ENCODE measurements at regions not wholly inside any gene's neighbourhood (a gene's known extent, or its start where the extent isn't known, plus 50 kb on each side); places are given as distances from the start of the nearest gene placed in this dataset.

GRCh38 chr13:109846185-109846584 lies 59.8 kb upstream of the IRS2 start:
- DNase-seq, result no peak

GRCh38 chr13:109844396-109844795 lies 58.0 kb upstream of the IRS2 start:
- DNase-seq, result no peak

DNA sequence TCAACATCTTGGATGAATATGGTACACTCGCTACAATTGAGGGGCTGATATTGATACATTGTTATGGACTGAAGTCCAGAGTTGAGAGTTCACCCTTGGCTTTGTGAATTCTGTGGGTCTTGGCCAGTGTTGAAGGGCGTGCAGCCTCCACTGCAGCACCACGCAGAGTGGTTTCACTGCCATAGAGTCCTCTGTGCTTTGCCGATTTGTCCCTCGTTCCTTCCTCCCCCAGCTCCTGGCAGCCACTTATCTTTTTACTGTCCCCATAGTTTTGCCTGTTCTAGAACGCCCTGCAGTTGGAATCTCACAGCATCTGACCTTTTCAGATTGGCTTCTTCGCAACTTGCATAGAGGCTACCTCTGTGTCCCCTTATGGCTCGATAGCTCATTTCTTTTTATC lies 57.3 kb upstream of the IRS2 start:
- DNase-seq, result no peak

GRCh38 chr13:109842212-109842920 lies 56.0 kb upstream of the IRS2 start:
- no peak for DNase-seq

DNA sequence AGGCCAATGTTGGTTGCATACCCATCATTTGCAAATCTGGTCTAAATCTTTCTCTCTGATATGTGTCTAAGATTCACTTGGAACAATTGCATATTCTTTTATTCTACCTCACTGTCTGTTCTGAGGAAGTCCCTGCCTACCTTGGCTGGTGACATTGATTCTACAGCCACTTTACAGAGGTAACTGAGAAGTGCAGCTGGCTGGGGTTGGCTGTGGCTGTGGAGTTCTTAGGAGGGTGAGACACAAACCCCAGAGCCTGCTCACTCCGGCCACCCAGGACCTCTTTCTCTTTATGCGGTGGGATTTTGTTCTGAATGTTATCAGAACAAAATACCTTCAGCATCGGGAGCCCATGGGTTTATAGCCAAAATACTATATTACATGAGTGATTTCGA lies 54.5 kb upstream of the IRS2 start:
- DNase-seq, result no peak

GRCh38 chr13:109840201-109840892 lies 54.0 kb upstream of the IRS2 start:
- peak; percentile 54 for DNase-seq

DNA sequence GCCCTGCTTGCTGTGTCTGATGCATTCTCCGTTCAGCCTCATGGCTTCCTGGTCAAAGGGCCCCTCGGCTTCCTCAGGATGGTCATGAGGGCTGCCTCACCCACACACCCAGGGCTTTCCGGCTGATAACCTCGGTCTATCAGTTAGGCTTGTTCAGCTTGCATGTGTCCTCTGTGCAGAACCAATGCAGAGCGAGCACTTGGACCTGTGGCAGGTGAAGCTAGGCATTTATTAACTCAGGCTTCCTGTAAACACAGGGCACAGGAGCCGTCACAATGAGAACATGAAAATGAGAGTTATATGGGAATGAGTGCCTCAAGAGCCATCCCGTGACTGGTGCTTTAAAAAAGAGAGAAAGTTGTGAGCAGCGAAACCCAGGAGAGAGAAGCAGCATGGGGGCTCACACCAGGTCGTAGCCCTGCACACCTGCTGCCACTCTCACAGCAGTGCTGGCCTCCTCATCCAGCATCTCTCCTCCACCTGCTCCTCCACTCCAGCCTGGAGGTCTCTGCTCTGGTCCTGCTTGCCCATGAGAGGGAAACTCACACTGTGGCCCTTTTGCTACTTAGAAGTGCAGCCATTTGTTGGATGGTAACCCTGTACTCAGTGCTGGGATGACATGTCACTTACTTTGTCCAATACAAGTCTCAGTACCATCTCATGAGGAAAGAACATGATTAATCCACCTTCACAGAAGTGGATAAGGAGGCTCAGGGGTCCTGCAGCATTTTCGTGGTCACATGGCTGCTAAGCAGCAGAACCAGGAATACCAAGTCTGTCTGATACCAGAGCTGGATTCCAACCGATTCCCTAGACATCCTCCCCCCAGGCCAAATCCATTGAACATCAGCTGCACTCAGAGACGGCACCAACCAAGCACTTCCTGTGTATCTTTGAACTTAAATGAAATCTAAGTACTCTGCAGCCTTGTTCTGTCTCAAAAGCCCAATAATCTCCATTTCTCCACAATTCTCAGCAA lies 50.5 kb upstream of the IRS2 start:
- DNase-seq, result no peak
